ENCODE measurements at regions not wholly inside any gene's neighbourhood (a gene's known extent, or its start where the extent isn't known, plus 50 kb on each side); places are given as distances from the start of the nearest gene placed in this dataset.

DNA sequence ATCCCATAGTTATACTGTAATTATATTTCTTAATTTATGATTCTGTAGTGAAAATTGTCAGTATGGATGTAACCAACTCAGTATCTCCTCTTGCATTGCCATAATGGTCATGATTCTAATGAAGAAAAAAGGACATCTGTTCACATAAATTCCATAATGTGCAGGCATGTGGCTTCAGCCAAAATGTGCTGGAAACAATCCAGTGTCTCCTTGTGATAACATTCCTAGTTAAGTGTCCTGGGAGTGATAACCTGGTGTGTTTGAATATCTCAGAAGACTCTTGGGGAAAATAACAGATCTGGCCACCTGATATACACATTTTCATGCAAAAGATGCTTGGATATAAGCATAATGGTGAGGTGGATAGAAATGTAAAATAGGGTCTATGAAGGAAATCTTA, 2309.8 kb downstream of the PCDH7 start:
- Histone ChIP-seq H3K4ac (replicated peaks; ENCODE audit: insufficient read length, low read depth, low read length) (no peak overlapping the region), H4K8ac (ENCODE audit: extremely low read depth, insufficient read depth, low read length) (no peak overlapping the region), H3K79me2 (ENCODE audit: control insufficient read depth in 1 of 2, insufficient read depth in 2 of 2, low read length in 2 of 2) (no peaks in the 10 kb centered on the region), H3K4me1 (replicated peaks in 1 of 4; ENCODE audit: control insufficient read depth in 3 of 4, insufficient read depth in 4 of 4, low read length in 3 of 4) (peaks cover 0 to 3% (median 0%) of the 10 kb centered on the region in 4 experiments; a peak in 2 of 7 replicates), H3K9me3 (ENCODE audit: insufficient read depth in 2 of 2, low read depth in 1 of 2, low read length in 1 of 2) (no peaks in the 10 kb centered on the region), H3K23ac (ENCODE audit: insufficient read length) (no peak overlapping the region), H3K9ac (replicated peaks in 1 of 4; ENCODE audit: extremely low read depth in 1 of 4, low read depth in 3 of 4, low read length in 3 of 4) (no peak overlapping the region), H2AK5ac (ENCODE audit: low read depth, low read length) (no peak overlapping the region), H3K4me3 (ENCODE audit: extremely low read depth in 1 of 4, insufficient read depth in 2 of 4, low read depth in 3 of 4, low read length in 4 of 4) (no peak overlapping the region), H3K18ac (ENCODE audit: extremely low read depth, low read length) (no peak overlapping the region), H3K36me3 (ENCODE audit: control insufficient read depth in 2 of 4, insufficient read depth in 4 of 4, low read length in 3 of 4) (no peaks in the 10 kb centered on the region; a peak in 1 of 8 replicates), H3K27ac (ENCODE audit: low read depth, low read length) (no peak overlapping the region), H4K91ac (replicated peaks; ENCODE audit: insufficient read length, low read length) (no peak overlapping the region), H2BK15ac (ENCODE audit: low read length) (no peak overlapping the region), H4K20me1 (replicated peaks in 1 of 2; ENCODE audit: control insufficient read depth in 1 of 2, insufficient read depth in 2 of 2, low read length in 2 of 2) (no peaks in the 10 kb centered on the region), H2BK20ac (ENCODE audit: low read length) (no peak overlapping the region), H2BK12ac (ENCODE audit: low read depth, low read length) (no peak overlapping the region), H3K4me2 (ENCODE audit: insufficient read depth in 1 of 2, low read depth in 2 of 2, low read length in 2 of 2) (no peak overlapping the region), H2BK120ac (replicated peaks; ENCODE audit: low read depth, low read length) (no peak overlapping the region), H2AFZ (ENCODE audit: low read length) (no peak overlapping the region), H3K14ac (ENCODE audit: insufficient read length) (no peak overlapping the region), H3K27me3 (replicated peaks in 1 of 4; ENCODE audit: control insufficient read depth in 3 of 4, extremely low read depth in 1 of 4, insufficient read depth in 3 of 4, low read length in 3 of 4) (peaks cover 0 to 1% (median 0%) of the 10 kb centered on the region in 4 experiments; a peak in 1 of 7 replicates), H3K56ac (replicated peaks; ENCODE audit: insufficient read length, low read depth, low read length) (no peak overlapping the region), H4K5ac (ENCODE audit: insufficient read length, low read depth, low read length) (no peak overlapping the region), H3K79me1 (ENCODE audit: low read depth, low read length) (no peaks in the 10 kb centered on the region), H2BK5ac (ENCODE audit: low read depth, low read length) (no peak overlapping the region), H3K23me2 (ENCODE audit: low read depth, low read length) (no peaks in the 10 kb centered on the region)
- DNase-seq (ENCODE audit: low read depth in 1 of 2, low spot score in 2 of 2) = no peak
- no peak for FAIRE-seq
- CTCF ChIA-PET (ENCODE audit: partially characterized antibody) = no interaction called here
- POLR2A ChIA-PET (ENCODE audit: partially characterized antibody) = no interaction called here
- no peak for TF ChIP-seq SAP30 (IDR thresholded peaks at IDR 0.05; ENCODE audit: insufficient read depth, insufficient replicate concordance, low read length)
- no peak for TF ChIP-seq BCL11A (IDR thresholded peaks at IDR 0.05; ENCODE audit: low read depth in 2 of 2, low read length in 2 of 2)
- no peak for TF ChIP-seq CBX8 (IDR thresholded peaks at IDR 0.05; ENCODE audit: borderline replicate concordance, low read depth, low read length)
- TF ChIP-seq ZNF274 (IDR thresholded peaks at IDR 0.05; ENCODE audit: borderline replicate concordance, extremely low read depth, low read length) = no peak
- TF ChIP-seq, protein P1, sequence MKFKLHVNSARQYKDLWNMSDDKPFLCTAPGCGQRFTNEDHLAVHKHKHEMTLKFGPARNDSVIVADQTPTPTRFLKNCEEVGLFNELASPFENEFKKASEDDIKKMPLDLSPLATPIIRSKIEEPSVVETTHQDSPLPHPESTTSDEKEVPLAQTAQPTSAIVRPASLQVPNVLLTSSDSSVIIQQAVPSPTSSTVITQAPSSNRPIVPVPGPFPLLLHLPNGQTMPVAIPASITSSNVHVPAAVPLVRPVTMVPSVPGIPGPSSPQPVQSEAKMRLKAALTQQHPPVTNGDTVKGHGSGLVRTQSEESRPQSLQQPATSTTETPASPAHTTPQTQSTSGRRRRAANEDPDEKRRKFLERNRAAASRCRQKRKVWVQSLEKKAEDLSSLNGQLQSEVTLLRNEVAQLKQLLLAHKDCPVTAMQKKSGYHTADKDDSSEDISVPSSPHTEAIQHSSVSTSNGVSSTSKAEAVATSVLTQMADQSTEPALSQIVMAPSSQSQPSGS (IDR thresholded peaks at IDR 0.05; ENCODE audit: low read length) = no peak
- TF ChIP-seq RAD21 (IDR thresholded peaks at IDR 0.05 in 1 of 2, conservative IDR thresholded peaks at IDR 0.05 in 1 of 2; ENCODE audit: low read depth in 2 of 2, low read length in 2 of 2) = no peak
- TF ChIP-seq NRF1 (IDR thresholded peaks at IDR 0.05; ENCODE audit: low read depth, low read length) = no peak
- no peak for TF ChIP-seq SIRT6 (IDR thresholded peaks at IDR 0.05; ENCODE audit: low read length)
- no peak for TF ChIP-seq CBX5 (IDR thresholded peaks at IDR 0.05; ENCODE audit: low read depth, low read length)
